Activated gamma-delta T cell treated with Interleukin-2 at 50 U/mL for 16 hours (primary cell): ENCODE measurements at regions not wholly inside any gene's neighbourhood (a gene's known extent, or its start where the extent isn't known, plus 50 kb on each side); places are given as distances from the start of the nearest gene placed in this dataset.
A peak's percentile ranks its signal among the peaks of the same experiment; 100 is the strongest.
"Not testable (repeated sequence)": the region's sequence is repeated elsewhere in the genome, so short reads cannot be mapped to it uniquely, and the experiment has no call there.

Experiments used
- DNase-seq: peaks from one replicate; pipeline ENCODE4 v3.0.0-alpha.2; 2020

DNA sequence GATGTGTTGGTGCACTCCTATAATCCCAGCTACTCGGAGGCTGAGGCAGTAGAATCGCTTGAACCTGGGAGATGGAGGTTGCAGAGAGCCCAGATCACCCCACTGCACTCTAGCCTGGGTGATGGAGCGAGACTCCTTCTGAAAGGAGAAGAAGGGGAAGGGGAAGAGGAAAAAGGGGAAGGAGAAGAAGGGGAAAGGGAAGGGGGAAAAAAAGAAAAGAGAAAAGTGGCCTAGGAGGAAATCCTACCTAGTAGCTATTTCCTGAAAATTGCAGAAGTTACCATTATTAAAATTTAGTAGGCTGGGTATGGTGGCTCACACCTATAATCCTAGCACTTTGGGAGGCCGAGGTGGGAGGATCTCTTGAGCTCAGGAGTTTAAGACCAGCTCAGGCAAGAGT lies 67.4 kb downstream of the ARRDC3 start:
- DNase-seq, result no peak

- DNase-seq, result peak; percentile 78
Observed at GRCh38 chr5:91313757-91314673, 69.1 kb downstream of the ARRDC3 start.

- DNase-seq, result no peak
Observed at GRCh38 chr5:91312698-91313097, 70.4 kb downstream of the ARRDC3 start.

- peak; percentile 72 for DNase-seq
Observed at GRCh38 chr5:91311697-91312501, 71.2 kb downstream of the ARRDC3 start.

- DNase-seq, result no peak
Observed at GRCh38 chr5:91311168-91311696, 71.9 kb downstream of the ARRDC3 start.

GRCh38 chr5:91308157-91308556 lies 75.0 kb downstream of the ARRDC3 start:
- DNase-seq, result not testable (repeated sequence)

GRCh38 chr5:91307048-91307447 lies 76.1 kb downstream of the ARRDC3 start:
- DNase-seq, result no peak

GRCh38 chr5:91306497-91306896 lies 76.6 kb downstream of the ARRDC3 start:
- DNase-seq, result no peak

GRCh38 chr5:91305640-91306039 lies 77.5 kb downstream of the ARRDC3 start:
- DNase-seq, result no peak

DNA sequence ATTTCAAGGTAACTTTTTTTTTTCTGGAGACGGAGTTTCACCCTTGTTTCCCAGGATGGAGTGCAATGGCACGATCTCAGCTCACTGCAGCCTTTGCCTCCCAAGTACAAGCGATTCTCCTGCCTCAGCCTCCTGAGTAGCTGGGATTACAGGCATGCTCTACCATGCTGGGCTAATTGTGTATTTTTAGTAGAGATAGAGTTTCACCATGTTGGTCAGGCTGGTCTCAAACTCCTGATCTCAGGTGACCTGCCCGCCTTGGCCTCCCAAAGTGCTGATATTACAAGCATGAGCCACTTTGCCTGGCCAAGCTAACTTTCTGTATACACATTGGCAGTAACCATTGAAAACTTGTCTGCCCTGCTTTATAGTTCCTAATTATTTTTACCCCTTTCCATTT lies 79.1 kb downstream of the ARRDC3 start:
- DNase-seq, result not testable (repeated sequence)

GRCh38 chr5:91302958-91303357 lies 80.2 kb downstream of the ARRDC3 start:
- DNase-seq, result no peak

DNA sequence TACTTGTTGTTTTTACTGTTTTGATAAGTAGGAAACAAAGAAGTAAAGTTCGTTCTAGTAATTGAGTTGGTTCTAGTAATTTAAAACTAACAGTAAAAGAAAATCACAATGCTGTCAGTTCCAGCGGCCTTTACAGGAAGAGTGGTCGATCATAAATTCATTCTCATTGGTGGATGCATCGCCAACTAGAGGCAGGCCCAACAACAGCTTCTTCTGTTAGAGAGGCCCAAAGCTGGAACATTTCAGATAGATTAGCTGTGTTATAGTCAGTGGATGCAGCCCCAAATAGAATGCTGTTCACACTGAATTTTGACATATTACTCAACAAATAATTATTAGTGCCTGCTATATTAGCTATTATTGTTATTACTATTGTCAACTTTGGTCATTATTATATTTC lies 80.8 kb downstream of the ARRDC3 start:
- DNase-seq, result no peak

DNA sequence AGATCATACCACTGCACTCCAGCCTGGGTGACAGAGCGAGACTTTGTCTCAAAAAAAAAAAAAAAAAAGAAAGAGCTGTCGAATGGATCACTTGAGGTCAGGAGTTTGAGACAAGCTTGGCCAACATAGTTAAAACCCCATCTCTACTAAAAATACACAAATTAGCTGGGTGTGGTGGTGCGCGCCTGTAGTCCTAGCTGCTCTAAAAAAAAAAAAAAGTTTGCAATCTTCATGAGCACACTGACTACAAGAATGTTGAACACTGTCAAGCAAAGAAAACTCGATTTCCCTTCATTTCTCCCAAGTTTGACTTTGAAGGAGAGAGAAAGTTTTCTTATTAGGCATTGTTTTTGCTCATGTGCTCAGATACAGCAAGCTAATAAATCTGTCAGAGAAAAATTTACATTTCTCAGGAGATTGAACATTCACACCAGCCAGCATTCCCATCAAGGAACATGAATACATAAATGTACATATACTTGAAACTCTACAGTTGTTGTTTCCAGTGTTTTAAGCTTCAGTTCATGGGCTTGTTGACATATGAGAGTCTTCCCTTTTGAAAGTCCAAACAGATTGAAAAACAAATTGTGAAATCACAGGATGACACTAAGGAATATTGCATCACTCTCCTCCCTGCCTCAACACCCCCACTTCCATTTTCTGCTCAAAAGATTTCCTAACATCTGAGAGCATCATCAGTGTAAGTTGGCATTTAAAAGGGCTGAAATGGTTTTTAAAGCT lies 81.8 kb downstream of the ARRDC3 start:
- DNase-seq, result no peak

DNA sequence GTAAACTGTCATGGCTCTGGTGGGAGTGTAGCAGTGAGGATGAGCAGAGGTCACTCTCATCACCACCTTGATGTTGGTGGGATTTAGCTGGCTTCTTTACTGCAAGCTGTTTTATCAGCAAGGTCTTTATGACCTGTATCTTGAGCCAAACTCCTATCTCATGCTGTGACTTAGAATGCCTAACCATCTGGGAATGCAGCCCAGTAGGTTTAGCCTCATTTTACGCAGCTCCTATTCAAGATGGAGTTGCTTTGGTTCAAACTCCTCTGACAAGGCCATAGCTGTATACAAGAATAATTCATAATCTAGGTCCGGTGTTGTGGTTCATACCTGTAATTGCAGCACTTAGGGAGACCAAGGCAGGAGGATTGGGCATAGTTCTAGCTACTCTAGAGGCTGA lies 85.1 kb downstream of the ARRDC3 start:
- DNase-seq, result no peak

- DNase-seq, result no peak
Observed at GRCh38 chr5:91296674-91297143, 86.4 kb downstream of the ARRDC3 start.

- not testable (repeated sequence) for DNase-seq
Observed at GRCh38 chr5:91296102-91296501, 87.0 kb downstream of the ARRDC3 start.

GRCh38 chr5:91293131-91293530 lies 90.0 kb downstream of the ARRDC3 start:
- no peak for DNase-seq

- DNase-seq, result no peak
Observed at GRCh38 chr5:91291628-91292569, 91.2 kb downstream of the ARRDC3 start.

GRCh38 chr5:91288118-91288916 lies 94.8 kb downstream of the ARRDC3 start:
- no peak for DNase-seq

- DNase-seq, result not testable (repeated sequence)
Observed at GRCh38 chr5:91285062-91285461, 98.1 kb downstream of the ARRDC3 start.

DNA sequence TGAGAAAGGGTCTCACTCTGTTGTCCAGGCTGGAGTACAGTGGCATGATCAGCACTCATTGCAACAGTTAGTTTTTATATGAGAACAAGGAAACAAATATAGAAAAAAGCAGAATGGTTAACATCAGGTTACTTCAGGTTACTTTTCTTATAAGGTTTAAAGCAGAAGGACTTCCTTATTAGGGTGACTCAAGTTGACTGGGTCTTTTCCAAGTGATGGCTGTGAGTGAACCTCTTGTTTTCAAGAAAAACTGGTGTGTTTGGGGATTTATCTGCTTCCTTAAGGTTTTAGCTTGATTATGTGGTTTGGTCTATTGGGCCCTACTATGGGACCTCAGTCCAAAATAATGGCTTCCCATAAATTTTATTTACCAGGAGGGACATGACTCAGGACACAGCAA lies 99.2 kb downstream of the ARRDC3 start:
- no peak for DNase-seq
